ENCODE measurements at regions not wholly inside any gene's neighbourhood (a gene's known extent, or its start where the extent isn't known, plus 50 kb on each side); places are given as distances from the start of the nearest gene placed in this dataset.

DNA sequence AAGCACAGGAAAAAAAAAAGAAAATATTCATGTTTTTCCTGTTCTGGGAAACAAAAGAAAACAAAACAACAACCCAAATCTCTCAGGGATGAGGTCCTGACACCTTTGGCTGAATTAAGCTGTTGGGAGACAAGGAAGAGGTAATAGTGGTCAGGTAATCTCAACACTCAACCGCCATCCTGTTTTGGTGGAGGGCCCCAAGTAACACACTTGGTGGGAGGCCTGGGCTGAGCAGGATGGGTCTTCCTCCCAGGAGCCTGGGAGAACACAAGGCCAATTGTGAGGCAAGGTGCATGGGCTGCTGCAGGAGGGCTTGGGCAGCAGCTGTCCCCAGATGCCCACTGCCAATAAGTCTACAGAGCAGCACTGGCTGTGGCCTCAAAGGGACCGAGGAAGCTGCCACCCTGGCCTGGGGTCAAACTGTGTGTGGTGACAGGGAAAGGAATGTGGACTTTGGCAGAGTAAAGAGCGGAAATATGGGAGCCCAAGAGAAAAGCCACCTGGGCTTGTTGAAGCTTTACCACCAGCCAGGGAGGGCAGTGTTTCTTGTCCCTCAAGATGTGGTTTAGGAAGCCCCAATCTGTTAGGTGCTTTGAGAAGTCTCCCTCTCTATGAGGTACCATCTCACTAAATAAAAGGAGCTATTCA, 93.5 kb upstream of the SLC25A13 start:
- Histone ChIP-seq H2AFZ (no peak overlapping the region), H3K79me2 (no peaks in the 10 kb centered on the region), H3K27me3 (no peaks in the 10 kb centered on the region), H3K36me3 (replicated peaks; ENCODE audit: insufficient read depth, low read depth) (no peaks in the 10 kb centered on the region), H3K4me3 (no peak overlapping the region), H4K20me1 (ENCODE audit: insufficient read depth, poor library complexity, severe bottlenecking) (no peaks in the 10 kb centered on the region), H3K4me2 (no peak overlapping the region), H3K9me2 (replicated peaks; ENCODE audit: insufficient read depth) (no peaks in the 10 kb centered on the region), H3K9me3 (ENCODE audit: low read depth) (no peaks in the 10 kb centered on the region), H3K4me1 (ENCODE audit: insufficient read depth) (no peaks in the 10 kb centered on the region), H3K27ac (no peak overlapping the region)
- peak; percentile 58 for DNase-seq (ENCODE audit: low spot score)
- TF ChIP-seq, protein P1, sequence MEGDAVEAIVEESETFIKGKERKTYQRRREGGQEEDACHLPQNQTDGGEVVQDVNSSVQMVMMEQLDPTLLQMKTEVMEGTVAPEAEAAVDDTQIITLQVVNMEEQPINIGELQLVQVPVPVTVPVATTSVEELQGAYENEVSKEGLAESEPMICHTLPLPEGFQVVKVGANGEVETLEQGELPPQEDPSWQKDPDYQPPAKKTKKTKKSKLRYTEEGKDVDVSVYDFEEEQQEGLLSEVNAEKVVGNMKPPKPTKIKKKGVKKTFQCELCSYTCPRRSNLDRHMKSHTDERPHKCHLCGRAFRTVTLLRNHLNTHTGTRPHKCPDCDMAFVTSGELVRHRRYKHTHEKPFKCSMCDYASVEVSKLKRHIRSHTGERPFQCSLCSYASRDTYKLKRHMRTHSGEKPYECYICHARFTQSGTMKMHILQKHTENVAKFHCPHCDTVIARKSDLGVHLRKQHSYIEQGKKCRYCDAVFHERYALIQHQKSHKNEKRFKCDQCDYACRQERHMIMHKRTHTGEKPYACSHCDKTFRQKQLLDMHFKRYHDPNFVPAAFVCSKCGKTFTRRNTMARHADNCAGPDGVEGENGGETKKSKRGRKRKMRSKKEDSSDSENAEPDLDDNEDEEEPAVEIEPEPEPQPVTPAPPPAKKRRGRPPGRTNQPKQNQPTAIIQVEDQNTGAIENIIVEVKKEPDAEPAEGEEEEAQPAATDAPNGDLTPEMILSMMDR (IDR thresholded peaks at IDR 0.05; ENCODE audit: poor library complexity), result peak; percentile 3
- TF ChIP-seq EZH2 (IDR thresholded peaks at IDR 0.05; ENCODE audit: borderline replicate concordance) (no peak), EZH2phosphoT487 (IDR thresholded peaks at IDR 0.05; ENCODE audit: low read depth, severe bottlenecking, unreplicated experiment) (no peak)
- 82% methylated on average over 3 of the region's 3 CpGs for WGBS (ENCODE audit: low lambda C conversion rate, missing lambda C conversion rate)

DNA sequence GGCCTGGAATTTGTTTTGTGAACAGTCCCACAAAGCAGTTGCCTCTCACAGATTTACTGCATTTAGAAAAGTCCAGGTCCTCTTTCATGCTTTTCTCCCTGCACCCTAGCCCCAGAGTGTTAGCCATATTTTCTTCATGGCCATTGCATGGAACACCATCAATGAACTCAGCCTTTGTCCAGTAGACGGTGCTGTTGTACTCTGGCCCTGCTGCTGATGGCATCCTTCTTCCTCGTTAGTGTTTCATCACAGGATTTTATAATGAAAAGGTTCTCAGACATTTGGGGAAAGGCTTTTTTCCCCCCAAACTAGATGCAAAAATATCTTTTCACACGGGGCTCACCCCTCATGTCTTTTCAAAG, 93.0 kb upstream of the SLC25A13 start:
- H3K4me3 ChIP-seq, result no peak overlapping the region
- H3K9me3 ChIP-seq (ENCODE audit: low read depth), result no peaks in the 10 kb centered on the region
- peak; percentile 57 for DNase-seq (ENCODE audit: low spot score)
- H3K4me2 ChIP-seq, result no peak overlapping the region
- no peaks in the 10 kb centered on the region for H3K9me2 ChIP-seq (replicated peaks; ENCODE audit: insufficient read depth)
- no peaks in the 10 kb centered on the region for H4K20me1 ChIP-seq (ENCODE audit: insufficient read depth, poor library complexity, severe bottlenecking)
- no peaks in the 10 kb centered on the region for H3K27me3 ChIP-seq
- no peak overlapping the region for H2AFZ ChIP-seq
- H3K27ac ChIP-seq, result no peak overlapping the region
- 38% methylated on average over 3 of the region's 3 CpGs for WGBS (ENCODE audit: low lambda C conversion rate, missing lambda C conversion rate)
- TF ChIP-seq, protein P1 (IDR thresholded peaks at IDR 0.05; ENCODE audit: poor library complexity), result peak; percentile 65
- TF ChIP-seq EZH2phosphoT487 (IDR thresholded peaks at IDR 0.05; ENCODE audit: low read depth, severe bottlenecking, unreplicated experiment) (no peak), EZH2 (IDR thresholded peaks at IDR 0.05; ENCODE audit: borderline replicate concordance) (no peak)
- no peaks in the 10 kb centered on the region for H3K36me3 ChIP-seq (replicated peaks; ENCODE audit: insufficient read depth, low read depth)
- no peaks in the 10 kb centered on the region for H3K79me2 ChIP-seq
- no peaks in the 10 kb centered on the region for H3K4me1 ChIP-seq (ENCODE audit: insufficient read depth)

DNA sequence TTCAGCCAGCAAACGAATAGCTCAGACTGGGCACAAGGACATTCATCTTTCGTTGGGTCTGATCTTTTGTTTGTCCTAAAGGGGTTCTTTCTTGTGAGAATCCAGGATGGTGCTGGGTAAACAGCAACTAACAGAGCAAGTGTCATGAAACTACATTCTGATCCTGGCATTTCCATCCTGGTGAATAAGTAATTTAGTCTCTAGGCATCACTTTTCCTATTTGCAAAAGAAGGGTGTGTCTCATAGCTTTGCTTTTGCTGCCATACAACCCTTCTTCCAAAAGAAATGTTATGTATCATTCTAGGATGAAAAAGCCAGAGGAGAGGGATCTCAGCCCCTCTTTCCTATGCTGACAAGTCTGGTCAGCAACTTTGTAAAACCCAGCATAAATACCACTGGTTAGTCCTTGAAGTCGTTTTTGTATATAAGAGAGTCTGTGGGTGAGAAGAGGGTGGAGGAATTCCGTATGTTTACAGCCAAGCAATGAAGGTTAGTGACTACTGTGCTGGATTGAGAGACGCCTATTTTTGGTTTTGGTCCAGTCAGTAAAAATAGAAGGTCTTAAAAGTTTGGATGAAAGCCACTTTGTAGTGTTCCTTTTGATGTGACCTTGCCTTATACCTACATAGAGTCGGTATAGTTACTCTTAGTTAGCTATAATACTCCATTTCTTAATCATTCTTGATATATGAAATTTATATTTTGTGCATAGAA, 88.4 kb upstream of the SLC25A13 start:
- no peaks in the 10 kb centered on the region for H3K27me3 ChIP-seq
- H3K4me3 ChIP-seq, result no peak overlapping the region
- no peaks in the 10 kb centered on the region for H3K36me3 ChIP-seq (replicated peaks; ENCODE audit: insufficient read depth, low read depth)
- 76% methylated on average over 6 of the region's 6 CpGs for WGBS (ENCODE audit: low lambda C conversion rate, missing lambda C conversion rate)
- H4K20me1 ChIP-seq (ENCODE audit: insufficient read depth, poor library complexity, severe bottlenecking), result no peaks in the 10 kb centered on the region
- no peak for DNase-seq (ENCODE audit: low spot score)
- H3K4me1 ChIP-seq (ENCODE audit: insufficient read depth), result no peaks in the 10 kb centered on the region
- H3K9me2 ChIP-seq (replicated peaks; ENCODE audit: insufficient read depth), result no peaks in the 10 kb centered on the region
- H3K79me2 ChIP-seq, result no peaks in the 10 kb centered on the region
- no peak overlapping the region for H2AFZ ChIP-seq
- no peaks in the 10 kb centered on the region for H3K9me3 ChIP-seq (ENCODE audit: low read depth)
- no peak overlapping the region for H3K27ac ChIP-seq
- no peak overlapping the region for H3K4me2 ChIP-seq
- TF ChIP-seq EZH2phosphoT487 (IDR thresholded peaks at IDR 0.05; ENCODE audit: low read depth, severe bottlenecking, unreplicated experiment) (no peak), EZH2 (IDR thresholded peaks at IDR 0.05; ENCODE audit: borderline replicate concordance) (no peak)
- TF ChIP-seq, protein P1 (IDR thresholded peaks at IDR 0.05; ENCODE audit: poor library complexity), result no peak
